Raji (cell line): ENCODE measurements at regions not wholly inside any gene's neighbourhood (a gene's known extent, or its start where the extent isn't known, plus 50 kb on each side); places are given as distances from the start of the nearest gene placed in this dataset.

Source experiments
- POLR2A ChIP-seq: IDR thresholded peaks from 2 replicates; pipeline ENCODE4 v1.6.1; 2011; ENCODE audit warnings: low read depth, low read length, control low read depth; ENCODE audit not compliant: insufficient read depth

DNA sequence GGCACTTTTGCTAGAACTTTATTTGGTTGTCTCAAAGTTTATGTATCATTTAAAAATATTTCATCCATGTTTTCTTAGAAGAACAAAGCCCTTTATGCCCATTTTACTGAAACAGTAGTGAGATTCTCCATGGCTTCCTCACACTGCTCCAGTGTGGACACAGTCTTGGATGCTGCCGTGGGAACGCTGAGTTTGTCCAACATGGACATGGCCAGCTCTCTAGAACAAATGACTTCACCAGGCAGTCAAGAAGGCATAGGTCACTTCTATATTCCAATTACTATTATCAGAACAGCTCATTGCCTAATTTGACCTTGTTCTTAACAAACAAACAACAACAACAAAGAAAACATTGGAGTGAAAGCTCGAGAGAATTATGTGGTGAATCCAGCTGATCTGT, 414.1 kb upstream of the ID2 start:
- no peak for TF ChIP-seq POLR2A

DNA sequence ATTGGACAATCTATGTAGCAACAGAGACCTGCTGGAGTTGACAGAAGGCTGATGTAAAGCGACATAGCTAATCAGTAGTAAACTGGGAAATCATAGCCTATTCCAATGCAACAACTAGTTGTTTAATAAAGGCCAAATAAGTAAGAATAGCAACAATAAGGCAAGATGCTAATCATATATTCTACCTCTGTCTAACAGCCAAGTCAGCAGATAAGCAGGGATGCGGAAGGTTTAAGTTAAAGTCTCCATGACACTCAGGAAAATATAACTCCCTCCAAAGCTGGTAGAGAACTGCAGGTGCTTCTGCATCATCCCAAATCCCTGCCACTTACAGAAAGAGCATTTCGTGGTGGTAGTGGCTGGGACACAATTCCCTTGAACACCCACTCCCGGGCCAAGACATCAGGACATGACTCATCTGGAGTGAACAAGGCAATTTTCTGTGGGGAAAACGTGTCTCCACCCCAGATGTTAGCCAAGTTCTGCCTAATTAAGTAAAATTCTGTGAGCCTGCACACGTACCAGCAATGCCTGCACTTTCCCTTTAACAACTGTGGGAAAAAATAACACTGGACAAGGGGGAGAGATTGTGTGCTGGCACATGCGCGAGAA, 413.6 kb upstream of the ID2 start:
- TF ChIP-seq POLR2A, result no peak

DNA sequence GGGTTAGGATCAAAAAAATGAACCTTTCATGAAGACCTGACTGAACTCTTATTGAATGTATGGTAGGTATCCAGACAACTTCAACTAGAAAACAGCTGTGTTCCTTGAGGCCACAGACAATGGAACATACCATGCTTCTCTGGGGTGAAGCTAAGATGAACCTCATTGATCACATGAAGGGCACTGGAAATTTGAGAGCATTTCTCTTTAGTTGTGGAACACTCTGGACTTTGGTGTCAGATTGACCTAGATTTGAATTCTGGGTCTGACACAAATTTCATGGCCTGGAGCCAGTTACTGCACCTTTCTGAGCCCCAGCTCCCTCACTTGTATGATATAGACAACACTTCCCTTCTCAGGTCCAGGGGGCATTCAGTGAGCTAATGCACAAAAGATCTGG, 411.2 kb upstream of the ID2 start:
- no peak for TF ChIP-seq POLR2A

DNA sequence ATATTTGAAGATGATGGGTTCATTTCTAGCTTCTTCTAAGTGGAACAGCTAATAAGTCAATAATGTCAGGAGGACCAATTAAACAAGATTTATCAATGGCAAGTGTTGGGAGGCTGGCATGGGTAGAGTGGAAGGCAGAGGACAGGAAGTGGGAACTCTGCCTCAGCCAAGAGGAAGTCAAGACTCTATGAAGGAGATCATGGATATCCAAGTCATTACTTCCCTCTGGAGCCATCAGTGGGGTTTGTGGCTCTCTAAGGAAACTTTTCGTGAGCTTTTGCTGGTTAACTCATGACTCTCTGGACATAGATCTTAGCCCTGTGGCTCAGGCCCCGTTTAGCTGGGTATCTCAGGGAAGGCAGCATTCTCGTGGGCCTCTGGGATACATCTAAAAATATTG, 410.4 kb upstream of the ID2 start:
- TF ChIP-seq POLR2A, result no peak

GRCh38 chr2:8276026-8276425, 405.8 kb upstream of the ID2 start:
- TF ChIP-seq POLR2A, result no peak

GRCh38 chr2:8277921-8278571, 403.8 kb upstream of the ID2 start:
- TF ChIP-seq POLR2A, result no peak

GRCh38 chr2:8278709-8279354, 403.0 kb upstream of the ID2 start:
- no peak for TF ChIP-seq POLR2A

DNA sequence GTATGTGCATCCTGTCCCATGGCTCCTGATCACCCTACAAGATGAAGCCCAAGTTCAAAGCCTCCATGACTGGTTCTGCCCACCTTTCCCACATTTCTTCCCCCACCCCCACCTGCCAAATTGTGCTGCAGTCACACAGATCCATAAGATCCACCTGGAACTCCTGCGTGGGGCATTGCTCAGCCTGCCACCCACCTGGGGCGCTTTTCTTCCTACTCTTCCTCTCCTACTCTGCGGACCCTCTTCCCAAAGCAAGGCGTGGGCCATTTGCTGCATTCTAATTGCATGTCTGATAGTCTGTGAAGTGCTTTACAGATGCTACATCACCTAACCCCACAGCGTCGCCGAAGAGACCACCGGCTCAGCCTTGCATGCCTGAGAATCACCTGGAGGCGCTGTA, 402.4 kb upstream of the ID2 start:
- TF ChIP-seq POLR2A, result no peak

DNA sequence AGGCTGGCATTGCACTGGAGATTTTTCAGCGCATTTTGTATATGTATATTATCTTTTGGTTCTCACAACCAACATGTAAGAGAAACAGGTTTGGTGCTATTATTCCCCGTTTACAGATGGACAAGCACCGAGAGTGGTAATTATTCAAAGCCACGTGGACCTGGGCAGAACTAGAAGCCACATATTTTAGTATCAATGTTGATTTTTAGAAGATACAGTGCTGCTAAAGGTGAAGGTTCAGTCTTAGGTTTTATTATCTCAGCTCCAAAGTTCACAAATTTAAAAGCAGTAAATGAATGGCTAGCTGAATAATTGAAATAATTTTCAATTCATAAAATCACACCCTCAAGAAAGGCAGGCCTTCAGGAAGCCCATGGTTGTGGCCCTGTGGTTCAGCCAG, 400.6 kb upstream of the ID2 start:
- no peak for TF ChIP-seq POLR2A

DNA sequence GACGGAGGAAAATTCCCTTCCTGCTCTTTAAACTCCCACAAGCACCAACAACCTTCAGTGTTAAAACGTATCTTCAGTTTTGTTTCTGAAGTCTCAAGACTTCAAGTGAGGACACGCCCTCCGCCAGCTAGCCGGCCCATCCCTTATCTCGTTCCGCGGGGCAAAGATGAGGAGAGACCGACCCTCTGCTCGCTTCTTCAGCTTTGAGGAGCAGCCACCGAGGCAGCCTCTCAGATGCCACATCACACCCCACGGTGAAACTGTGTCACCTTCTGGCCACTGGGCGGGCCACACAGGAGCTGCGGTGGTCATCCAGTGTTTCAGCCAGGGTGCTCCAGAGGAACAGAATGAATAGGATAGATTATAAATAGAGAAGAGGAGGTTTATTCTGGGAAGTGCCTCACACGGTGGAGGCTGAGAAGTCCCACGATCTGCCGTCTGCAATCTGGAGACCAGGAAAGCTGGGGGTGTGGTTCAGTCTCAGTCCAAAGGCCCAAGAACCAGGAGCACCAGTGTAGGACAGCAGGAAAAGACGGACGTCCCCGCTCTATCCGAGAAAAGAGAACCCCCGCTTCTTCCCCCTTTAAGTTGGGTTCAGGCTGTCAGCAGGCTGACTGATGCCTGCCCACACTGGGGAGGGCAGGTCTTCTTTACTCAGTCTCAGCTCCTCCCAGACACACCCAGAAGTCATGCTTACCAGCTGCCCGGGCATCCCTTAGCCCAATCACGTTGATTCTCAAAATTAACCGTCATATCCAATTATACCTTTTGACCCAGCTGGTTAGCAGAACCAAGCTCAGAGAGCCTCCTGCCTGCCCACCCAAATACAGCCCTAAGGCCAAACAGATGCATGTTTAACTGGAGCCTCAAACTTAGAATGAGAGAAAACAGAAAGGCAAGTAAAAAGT, 399.7 kb upstream of the ID2 start:
- no peak for TF ChIP-seq POLR2A

DNA sequence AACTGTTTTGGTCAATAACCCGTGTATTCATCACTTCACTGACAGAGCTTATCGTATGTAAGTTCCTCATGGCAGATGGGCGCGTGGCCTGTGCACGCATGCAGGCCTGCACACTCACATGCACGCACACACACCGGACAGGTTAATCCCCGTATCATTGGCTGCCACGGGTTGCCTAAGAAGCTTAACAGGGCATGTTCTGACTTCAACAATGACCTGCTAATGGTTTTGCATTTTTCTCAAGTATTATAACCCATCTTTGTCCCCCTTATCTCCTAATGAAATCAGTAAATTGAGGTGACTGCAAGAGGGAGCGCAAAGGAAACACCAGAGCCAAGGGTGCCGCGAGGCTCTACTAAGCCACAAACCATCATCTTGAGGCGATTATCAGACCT, 399.0 kb upstream of the ID2 start:
- TF ChIP-seq POLR2A, result no peak

DNA sequence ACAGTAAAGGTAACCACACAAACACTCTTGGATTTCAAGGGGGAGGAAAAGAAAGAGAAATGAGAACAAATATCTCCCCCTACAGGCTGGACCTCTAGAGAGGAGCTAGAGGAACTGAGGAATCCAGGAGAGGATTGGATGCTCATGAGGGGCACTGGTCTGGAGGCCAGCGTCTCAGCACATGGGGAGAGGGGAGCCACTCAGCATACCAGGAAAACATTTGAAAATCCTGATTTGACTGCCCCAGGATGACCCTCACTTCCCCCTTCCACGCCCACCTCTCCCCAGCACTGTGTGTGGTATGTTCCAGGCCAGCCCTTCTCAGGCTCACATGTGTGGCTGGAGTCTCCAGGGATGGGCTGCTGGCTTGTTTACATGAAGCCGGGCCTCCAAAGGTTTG, 396.8 kb upstream of the ID2 start:
- TF ChIP-seq POLR2A, result no peak

DNA sequence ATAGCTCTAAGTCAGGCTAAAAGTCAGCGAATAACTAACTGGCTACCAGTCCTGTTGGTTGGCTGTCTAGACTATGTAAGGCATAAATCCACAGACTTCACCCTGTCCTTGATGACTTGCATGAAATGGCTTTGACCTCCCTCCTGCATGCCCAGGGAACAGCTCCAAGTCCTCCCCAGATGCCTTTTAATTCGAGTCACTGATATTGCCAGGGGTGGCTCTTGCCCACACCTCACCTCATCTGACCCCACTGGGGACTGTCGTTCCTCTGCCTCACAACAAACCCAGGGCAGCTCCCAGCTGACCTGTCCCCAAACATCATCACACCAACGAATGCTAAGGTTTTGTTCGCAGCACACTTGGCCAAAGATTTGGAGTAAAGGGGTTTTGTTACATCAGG, 396.0 kb upstream of the ID2 start:
- TF ChIP-seq POLR2A, result no peak

DNA sequence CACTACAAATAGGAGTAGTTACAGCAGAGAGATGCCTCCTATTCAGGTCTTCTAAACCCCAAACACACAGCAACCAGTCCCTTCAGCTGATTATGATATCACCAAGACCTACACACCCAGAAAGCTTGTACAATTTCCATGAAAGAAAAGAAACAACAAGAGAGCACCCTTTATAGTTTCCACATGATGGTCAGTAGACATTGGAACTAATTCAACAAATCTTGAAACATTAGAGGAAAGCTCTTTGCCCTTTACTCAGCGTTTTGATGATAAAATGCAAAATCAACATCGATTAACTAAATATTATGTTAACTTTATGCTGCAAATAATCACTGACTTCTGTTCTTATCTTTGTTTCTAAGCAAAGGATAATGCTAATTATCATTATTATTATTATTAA, 393.6 kb upstream of the ID2 start:
- no peak for TF ChIP-seq POLR2A

- TF ChIP-seq POLR2A, result no peak
These were observed 392.7 kb upstream of the ID2 start for GRCh38 chr2:8289111-8289510.
